ENCODE measurements at regions not wholly inside any gene's neighbourhood (a gene's known extent, or its start where the extent isn't known, plus 50 kb on each side); places are given as distances from the start of the nearest gene placed in this dataset.
A peak's percentile ranks its signal among the peaks of the same experiment; 100 is the strongest.

- POLR2A ChIA-PET: interaction anchor here (0.8 kb wide), 1 partner anchor 52 kb away, joined by 4 read pairs; no protein-coding TSS in a partner anchor
- TF ChIP-seq CTCF (IDR thresholded peaks at IDR 0.05; ENCODE audit: unreplicated experiment): no peak
- Mint-ChIP-seq H3K27ac (ENCODE audit: low read depth, unreplicated experiment) (peak overlapping the region; percentile 94), H3K4me3 (ENCODE audit: unreplicated experiment) (no peak overlapping the region), H3K9me3 (ENCODE audit: unreplicated experiment) (peaks cover 4% of the 10 kb centered on the region), H3K4me1 (ENCODE audit: insufficient read depth, unreplicated experiment) (peaks cover 62% of the 10 kb centered on the region), H3K27me3 (ENCODE audit: insufficient read depth, unreplicated experiment) (no peaks in the 10 kb centered on the region), H3K36me3 (ENCODE audit: insufficient read depth, unreplicated experiment) (peaks cover under 1% of the 10 kb centered on the region)
- BruUV-seq (replicated peaks): no TSS peak
- intact Hi-C loops (cut with micrococcal nuclease): no loop called here
- CTCF ChIA-PET: interaction anchor here (0.6 to 0.7 kb wide), 2 partner anchors 51 to 52 kb away, joined by 3 to 5 read pairs; no protein-coding TSS in a partner anchor
- no peak for DNase-seq (ENCODE audit: unreplicated experiment)
Measured at GRCh38 chr12:65653946-65654629, 170.2 kb upstream of the HMGA2 start.

GRCh38 chr12:65655074-65655493, 169.2 kb upstream of the HMGA2 start:
- peaks cover 6% of the 10 kb centered on the region for H3K36me3 Mint-ChIP-seq (ENCODE audit: insufficient read depth, unreplicated experiment)
- peak overlapping the region; percentile 94 for H3K27ac Mint-ChIP-seq (ENCODE audit: low read depth, unreplicated experiment)
- intact Hi-C loops (cut with micrococcal nuclease): no loop called here
- peak; percentile 64 for DNase-seq (ENCODE audit: unreplicated experiment)
- no TSS peak for BruUV-seq (replicated peaks)
- no peaks in the 10 kb centered on the region for H3K27me3 Mint-ChIP-seq (ENCODE audit: insufficient read depth, unreplicated experiment)
- peaks cover 61% of the 10 kb centered on the region for H3K4me1 Mint-ChIP-seq (ENCODE audit: insufficient read depth, unreplicated experiment)
- no peak overlapping the region for H3K4me3 Mint-ChIP-seq (ENCODE audit: unreplicated experiment)
- CTCF ChIA-PET: interaction anchor here (0.6 kb wide), 1 partner anchor 52 kb away, joined by 5 read pairs; no protein-coding TSS in a partner anchor
- H3K9me3 Mint-ChIP-seq (ENCODE audit: unreplicated experiment): peaks cover 11% of the 10 kb centered on the region
- TF ChIP-seq CTCF (IDR thresholded peaks at IDR 0.05; ENCODE audit: unreplicated experiment): no peak
- POLR2A ChIA-PET: interaction anchor here (0.8 kb wide), 1 partner anchor 53 kb away, joined by 4 read pairs; no protein-coding TSS in a partner anchor

- Mint-ChIP-seq H3K4me1 (ENCODE audit: insufficient read depth, unreplicated experiment) (peaks cover 61% of the 10 kb centered on the region), H3K4me3 (ENCODE audit: unreplicated experiment) (no peak overlapping the region), H3K36me3 (ENCODE audit: insufficient read depth, unreplicated experiment) (peaks cover 6% of the 10 kb centered on the region), H3K9me3 (ENCODE audit: unreplicated experiment) (peaks cover 11% of the 10 kb centered on the region), H3K27me3 (ENCODE audit: insufficient read depth, unreplicated experiment) (no peaks in the 10 kb centered on the region), H3K27ac (ENCODE audit: low read depth, unreplicated experiment) (peak overlapping the region; percentile 94)
- BruUV-seq (replicated peaks): TSS peak; percentile 62
- POLR2A ChIA-PET: interaction anchor here (0.6 to 3.3 kb wide), 11 partner anchors 8 to 54 kb away, joined by 3 to 19 read pairs (median 6); no protein-coding TSS in a partner anchor
- CTCF ChIA-PET: interaction anchor here (1.5 to 2.7 kb wide), 2 partner anchors 17 to 53 kb away, joined by 4 to 13 read pairs; no protein-coding TSS in a partner anchor
- DNase-seq (ENCODE audit: unreplicated experiment): no peak
- intact Hi-C loops (cut with micrococcal nuclease): no loop called here
- no peak for TF ChIP-seq CTCF (IDR thresholded peaks at IDR 0.05; ENCODE audit: unreplicated experiment)
Measured at GRCh38 chr12:65656156-65656882, 168.0 kb upstream of the HMGA2 start.

GRCh38 chr12:65656891-65657351, 167.4 kb upstream of the HMGA2 start:
- DNase-seq (ENCODE audit: unreplicated experiment): peak; percentile 96
- TF ChIP-seq CTCF (IDR thresholded peaks at IDR 0.05; ENCODE audit: unreplicated experiment): no peak
- BruUV-seq (replicated peaks): no TSS peak
- ChIA-PET POLR2A (interaction anchor here (0.7 to 3.3 kb wide), 12 partner anchors 9 to 318 kb away, joined by 3 to 19 read pairs (median 6); no protein-coding TSS in a partner anchor), CTCF (interaction anchor here (1.2 to 2.7 kb wide), 3 partner anchors 16 to 54 kb away, joined by 4 to 13 read pairs (median 6); no protein-coding TSS in a partner anchor)
- peaks cover 6% of the 10 kb centered on the region for H3K36me3 Mint-ChIP-seq (ENCODE audit: insufficient read depth, unreplicated experiment)
- H3K27ac Mint-ChIP-seq (ENCODE audit: low read depth, unreplicated experiment): peak overlapping the region; percentile 94
- peaks cover 11% of the 10 kb centered on the region for H3K9me3 Mint-ChIP-seq (ENCODE audit: unreplicated experiment)
- H3K4me1 Mint-ChIP-seq (ENCODE audit: insufficient read depth, unreplicated experiment): peaks cover 61% of the 10 kb centered on the region
- no peak overlapping the region for H3K4me3 Mint-ChIP-seq (ENCODE audit: unreplicated experiment)
- intact Hi-C loops (cut with micrococcal nuclease): loop anchor here (1.0 kb wide), 2 partner anchors 26 to 55 kb away; no protein-coding TSS in a partner anchor
- no peaks in the 10 kb centered on the region for H3K27me3 Mint-ChIP-seq (ENCODE audit: insufficient read depth, unreplicated experiment)
